VCaP (cell line): ENCODE measurements at regions not wholly inside any gene's neighbourhood (a gene's known extent, or its start where the extent isn't known, plus 50 kb on each side); places are given as distances from the start of the nearest gene placed in this dataset.

Source experiments
- H3K27ac ChIP-seq: fragments of 450-650 bp; 2 replicates; pipeline ENCODE4 v1.5.1; 2017
- CTCF ChIP-seq: fragments of 450-650 bp; conservative IDR thresholded peaks from 2 replicates; pipeline ENCODE4 v1.5.1; 2017; ENCODE audit warnings: mild to moderate bottlenecking, moderate library complexity

DNA sequence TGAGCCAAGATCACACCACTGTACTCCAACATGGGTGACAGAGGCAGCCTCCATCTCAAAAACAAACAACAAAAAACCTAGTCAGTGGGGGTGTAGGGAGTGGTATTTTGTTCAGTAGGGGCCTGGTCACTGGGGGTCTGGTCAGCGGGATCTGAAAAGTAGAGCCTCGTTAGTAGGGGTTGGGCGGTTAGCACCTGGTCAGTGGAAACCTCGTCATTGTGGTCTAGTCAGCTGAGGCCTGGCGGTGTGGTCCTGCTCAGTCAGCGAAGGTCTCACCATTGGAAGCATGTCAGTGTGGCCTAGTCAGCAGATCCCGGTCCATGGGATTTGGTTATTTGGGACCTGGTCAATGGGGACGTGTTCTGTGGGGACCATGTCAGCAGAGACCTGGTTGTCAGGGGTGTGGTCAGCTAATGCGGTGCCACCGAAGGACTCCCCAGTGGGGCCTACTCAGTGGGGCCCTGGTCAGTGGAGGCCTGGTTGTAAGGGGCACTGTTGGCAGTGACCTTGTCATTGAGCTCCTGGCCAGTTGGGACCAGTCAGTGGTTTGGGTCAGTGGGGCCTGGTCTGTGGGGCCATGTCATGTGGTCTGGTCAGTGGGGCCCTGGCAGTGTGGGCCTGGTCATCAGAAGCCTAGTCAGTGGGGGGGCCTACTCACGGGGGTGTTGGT is 63.0 kb upstream of the TPM4 start:
- TF ChIP-seq CTCF: no peak
- no peak overlapping the region for H3K27ac ChIP-seq

GRCh38 chr19:16013851-16014840 is 62.1 kb upstream of the TPM4 start:
- no peak for TF ChIP-seq CTCF
- H3K27ac ChIP-seq: no peak overlapping the region

- H3K27ac ChIP-seq: no peak overlapping the region
- TF ChIP-seq CTCF: no peak
Observed at GRCh38 chr19:16014923-16015804, 61.1 kb upstream of the TPM4 start.

DNA sequence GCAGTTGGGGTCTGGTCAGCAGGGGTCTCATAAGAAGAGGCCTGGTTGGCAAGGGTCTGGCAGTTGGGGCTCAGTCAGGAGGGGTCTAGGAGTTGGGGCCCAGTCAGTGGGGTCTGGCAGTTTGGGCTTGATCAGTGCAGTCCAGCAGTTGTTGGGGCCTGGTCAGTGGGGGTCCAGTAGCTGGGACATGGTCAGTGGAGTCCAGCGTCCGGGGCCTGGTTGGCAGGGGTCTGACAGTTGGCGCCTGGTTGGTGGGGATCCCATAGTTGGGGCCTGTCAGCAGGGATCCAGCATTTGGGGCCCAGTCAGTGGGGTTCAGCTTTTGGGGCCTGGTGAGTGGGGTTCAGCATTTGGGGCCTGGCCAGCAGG is 60.5 kb upstream of the TPM4 start:
- TF ChIP-seq CTCF: no peak
- H3K27ac ChIP-seq: no peak overlapping the region

- TF ChIP-seq CTCF: no peak
- no peak overlapping the region for H3K27ac ChIP-seq
Observed at GRCh38 chr19:16016226-16017137, 59.8 kb upstream of the TPM4 start.

- no peak for TF ChIP-seq CTCF
- H3K27ac ChIP-seq: no peak overlapping the region
Observed at GRCh38 chr19:16017138-16017490, 59.2 kb upstream of the TPM4 start.
